HepG2 (cell line): ENCODE measurements at regions not wholly inside any gene's neighbourhood (a gene's known extent, or its start where the extent isn't known, plus 50 kb on each side); places are given as distances from the start of the nearest gene placed in this dataset.

Experiments used
- ATAC-seq: fragments of 200-7000 bp; cut with Tn5 transposase; 3 replicates; pipeline ENCODE4 v1.9.1; 2020; ENCODE audit warnings: mild to moderate bottlenecking, moderate library complexity
- BruUV-seq: library from RNA; stranded (reverse); fragments of 400-500 nt; replicated peaks from 2 replicates; lab custom pipeline; 2021; lab: Mats Ljungman, UMichigan
- CTCF ChIA-PET: fragments of 300-600 bp; formaldehyde crosslinking; extraction: SDS; loops from one replicate; lab custom pipeline; 2021; ENCODE audit warnings: low total read pairs, inconsistent platforms, low intra/inter-chr PET ratio; lab: Yijun Ruan, JAX
- POLR2A ChIA-PET: fragments of 350-600 bp; sonication (Branson Sonifier 250); formaldehyde crosslinking; loops from one replicate; lab custom pipeline; 2020; ENCODE audit warnings: antibody characterized with exemption, inconsistent platforms; lab: Yijun Ruan, JAX
- DNase-seq: peaks from one replicate; pipeline ENCODE4 v3.0.0-alpha.2; 2015; ENCODE audit warnings: low spot score
- FAIRE-seq: peaks from 3 replicates; lab custom pipeline; 2011; peaks lifted over from hg19 to GRCh38; lab: Jason Lieb, UNC
- H2AFZ ChIP-seq: one replicate; pipeline ENCODE4 v1.6.1; 2011; ENCODE audit warnings: low read length, inconsistent platforms
- H3K27ac ChIP-seq: fragments of 300-600 bp; 3 replicates; pipeline ENCODE4 v1.8.0; 2011; ENCODE audit warnings: mixed run types, mild to moderate bottlenecking, mixed read lengths, low read length, inconsistent platforms; ENCODE audit not compliant: insufficient read depth; ENCODE audit errors: extremely low read length
- H3K27me3 ChIP-seq, 2 experiments: fragments of 200-600 bp in 1 of 2; 2 replicates in 1 of 2; 3 replicates in 1 of 2; pipeline versions ENCODE4 v1.6.0 to v1.8.0; 2011; ENCODE audit warnings: low read length in 2 of 2, mild to moderate bottlenecking in 2 of 2, moderate library complexity in 2 of 2, inconsistent platforms in 1 of 2; ENCODE audit not compliant: insufficient read depth in 2 of 2, control insufficient read depth in 1 of 2
- H3K36me3 ChIP-seq, 2 experiments: fragments of 200-600 bp in 1 of 2; replicated peaks in 1 of 2; 2 replicates in 1 of 2; 3 replicates in 1 of 2; pipeline versions ENCODE4 v1.5.1 to v1.8.0; 2011; ENCODE audit warnings: low read length in 2 of 2, inconsistent platforms in 1 of 2; ENCODE audit not compliant: insufficient read depth in 2 of 2, control insufficient read depth in 1 of 2
- H3K4me1 ChIP-seq: 2 replicates; pipeline ENCODE4 v1.5.1; 2012; ENCODE audit warnings: low read length, inconsistent platforms; ENCODE audit not compliant: insufficient read depth
- H3K4me2 ChIP-seq: 2 replicates; pipeline ENCODE4 v1.6.0; 2011; ENCODE audit warnings: low read depth, low read length, inconsistent platforms
- H3K4me3 ChIP-seq, 3 experiments: fragments of 200-600 bp in 1 of 3; sonication (generic), shearing (Covaris generic) in 1 of 3; replicated peaks in 1 of 3; 2 replicates each; pipeline ENCODE4 v1.5.1; 2011 to 2016; ENCODE audit warnings: low read length in 3 of 3, inconsistent platforms in 2 of 3, low read depth in 2 of 3, mild to moderate bottlenecking in 2 of 3, control low read depth in 1 of 3, mixed read lengths in 1 of 3; ENCODE audit not compliant: insufficient read depth in 1 of 3
- H3K79me2 ChIP-seq: one replicate; pipeline ENCODE4 v1.6.1; 2011; ENCODE audit warnings: low read length, inconsistent platforms; ENCODE audit not compliant: insufficient read depth
- H3K9ac ChIP-seq: 2 replicates; pipeline ENCODE4 v1.6.0; 2011; ENCODE audit warnings: mild to moderate bottlenecking, low read depth, low read length, inconsistent platforms; ENCODE audit not compliant: insufficient read depth
- H3K9me3 ChIP-seq: 2 replicates; pipeline ENCODE4 v1.5.1; 2012; ENCODE audit warnings: mild to moderate bottlenecking, low read length
- H4K20me1 ChIP-seq: 2 replicates; pipeline ENCODE4 v1.6.0; 2011; ENCODE audit warnings: inconsistent platforms, mild to moderate bottlenecking, low read length, moderate library complexity; ENCODE audit not compliant: insufficient read depth
- ATF7-NPFF ChIP-seq: sonication (generic); formaldehyde crosslinking; IDR thresholded peaks from 2 replicates; pipeline ENCODE4 v1.8.1; 2023; ENCODE audit warnings: mild to moderate bottlenecking, low read depth, missing genetic modification reagents, moderate library complexity
- ATRX ChIP-seq: sonication (generic); formaldehyde crosslinking; IDR thresholded peaks from 2 replicates; pipeline ENCODE4 v1.4.0; 2020; ENCODE audit warnings: missing genetic modification reagents, borderline replicate concordance
- CSRNP1 ChIP-seq: sonication (generic); formaldehyde crosslinking; IDR thresholded peaks from 2 replicates; pipeline ENCODE4 v1.8.1; 2023; ENCODE audit warnings: mild to moderate bottlenecking, missing genetic modification reagents
- FLYWCH1 ChIP-seq: sonication (generic); formaldehyde crosslinking; IDR thresholded peaks from 2 replicates; pipeline ENCODE4 v1.8.1; 2023; ENCODE audit warnings: mild to moderate bottlenecking, missing genetic modification reagents
- HMG20B ChIP-seq: conservative IDR thresholded peaks from 2 replicates; pipeline ENCODE4 v1.6.1; 2016; ENCODE audit warnings: missing genetic modification reagents, missing compliant biosample characterization
- MEF2D ChIP-seq: sonication (generic); formaldehyde crosslinking; IDR thresholded peaks from 2 replicates; pipeline ENCODE4 v1.5.1; 2020; ENCODE audit warnings: mild to moderate bottlenecking, missing genetic modification reagents
- PLSCR1 ChIP-seq: sonication (generic); formaldehyde crosslinking; IDR thresholded peaks from 2 replicates; pipeline ENCODE4 v1.5.0; 2020; ENCODE audit warnings: missing genetic modification reagents, mild to moderate bottlenecking, borderline replicate concordance
- SMAD9 ChIP-seq: sonication (generic); formaldehyde crosslinking; IDR thresholded peaks from 2 replicates; pipeline ENCODE4 v1.5.1; 2020; ENCODE audit warnings: mild to moderate bottlenecking, missing genetic modification reagents
- TFDP2 ChIP-seq: sonication (generic); formaldehyde crosslinking; IDR thresholded peaks from 2 replicates; pipeline ENCODE4 v1.4.0; 2020; ENCODE audit warnings: missing genetic modification reagents
- ZNF235 ChIP-seq: sonication (generic); formaldehyde crosslinking; IDR thresholded peaks from 2 replicates; pipeline ENCODE4 v1.8.1; 2023; ENCODE audit warnings: mild to moderate bottlenecking, missing genetic modification reagents, borderline replicate concordance
- ZNF770 ChIP-seq: sonication (generic); formaldehyde crosslinking; IDR thresholded peaks from 2 replicates; pipeline ENCODE4 v1.5.0; 2020; ENCODE audit warnings: mild to moderate bottlenecking, missing genetic modification reagents
- ZNF780A ChIP-seq: sonication (generic); formaldehyde crosslinking; IDR thresholded peaks from 2 replicates; pipeline ENCODE4 v1.8.0; 2022; ENCODE audit warnings: mild to moderate bottlenecking, missing genetic modification reagents, moderate library complexity
- WGBS: methylation state at CpG from one replicate; pipeline ENCODE4 v1.1.6; 2017; ENCODE audit warnings: low lambda C conversion rate; 5-methylcytosine and 5-hydroxymethylcytosine counted together
- in situ Hi-C: cut with HindIII; loops from 2 replicates; pipeline ENCODE4 v1.10.0; 2017; ENCODE audit warnings: low pct_unique_long_range_greater_than_20kb; ENCODE audit not compliant: extremely low pct_ligation_motif_present
- intact Hi-C: fragments of 100-400 bp; cut with micrococcal nuclease; formaldehyde crosslinking; loops from one replicate; pipeline ENCODE4 v1.10.0; 2022; ENCODE audit not compliant: unreplicated experiment

- no TSS peak for BruUV-seq
- Histone ChIP-seq H3K79me2 (no peaks in the 10 kb centered on the region), H3K9ac (no peak overlapping the region), H3K4me1 (no peaks in the 10 kb centered on the region), H4K20me1 (no peaks in the 10 kb centered on the region), H3K27me3 (no peaks in the 10 kb centered on the region), H3K4me2 (no peak overlapping the region), H3K4me3 (no peak overlapping the region), H3K9me3 (no peaks in the 10 kb centered on the region), H2AFZ (no peak overlapping the region), H3K27ac (no peak overlapping the region), H3K36me3 (no peaks in the 10 kb centered on the region)
- DNase-seq (no peak), ATAC-seq (no peak), FAIRE-seq (no peak)
- 91% methylated on average over 4 of the region's 4 CpGs for WGBS
- CTCF ChIA-PET, result no interaction called here
- in situ Hi-C loops, result no loop called here
- POLR2A ChIA-PET, result no interaction called here
- TF ChIP-seq CSRNP1 (CRISPR knock-in tag) (no peak), ATF7-NPFF (CRISPR knock-in tag) (no peak), HMG20B (CRISPR knock-in tag) (no peak)
- intact Hi-C loops, result no loop called here
These were observed 185.8 kb upstream of the RPS6KA3 start for GRCh38 chrX:20452487-20452886.

GRCh38 chrX:20451929-20452328, 185.2 kb upstream of the RPS6KA3 start:
- no peaks in the 10 kb centered on the region for H3K4me1 ChIP-seq
- H3K36me3 ChIP-seq, result no peaks in the 10 kb centered on the region
- no peaks in the 10 kb centered on the region for H3K9me3 ChIP-seq
- 47% methylated on average over 2 of the region's 2 CpGs for WGBS
- H3K79me2 ChIP-seq, result no peaks in the 10 kb centered on the region
- ChIA-PET POLR2A (no interaction called here), CTCF (no interaction called here)
- no peak for FAIRE-seq
- no peaks in the 10 kb centered on the region for H4K20me1 ChIP-seq
- no peak overlapping the region for H3K4me2 ChIP-seq
- DNase-seq, result no peak
- ATAC-seq, result no peak
- no peak overlapping the region for H3K4me3 ChIP-seq
- no peak overlapping the region for H3K27ac ChIP-seq
- no peak overlapping the region for H3K9ac ChIP-seq
- intact Hi-C loops (no loop called here), in situ Hi-C loops (no loop called here)
- no TSS peak for BruUV-seq
- H2AFZ ChIP-seq, result no peak overlapping the region
- no peaks in the 10 kb centered on the region for H3K27me3 ChIP-seq
- TF ChIP-seq ATRX (CRISPR knock-in tag) (no peak), ZNF770 (CRISPR knock-in tag) (no peak), ZNF235 (no peak), FLYWCH1 (CRISPR knock-in tag) (no peak), SMAD9 (CRISPR knock-in tag) (no peak), ZNF780A (CRISPR knock-in tag) (no peak), MEF2D (CRISPR knock-in tag) (no peak), TFDP2 (CRISPR knock-in tag) (no peak), PLSCR1 (CRISPR knock-in tag) (no peak)
